Peyer's patch (tissue), 4 donors: ENCODE measurements at regions not wholly inside any gene's neighbourhood (a gene's known extent, or its start where the extent isn't known, plus 50 kb on each side); places are given as distances from the start of the nearest gene placed in this dataset.

Source experiments
- POLR2A ChIP-seq, 2 donors: fragments of 450-650 bp; IDR thresholded peaks; one replicate each; pipeline ENCODE4 v1.5.1; 2017; ENCODE audit warnings: antibody characterized with exemption in 2 of 2, mild to moderate bottlenecking in 2 of 2, moderate library complexity in 2 of 2
- TF ChIP-seq, protein P1 (sequence below), 6 experiments: fragments of 450-650 bp in 4 of 6; fragments of 200-600 bp in 2 of 6; sonication (generic) in 1 of 6; IDR thresholded peaks; one replicate each; pipeline ENCODE4 v1.5.1; 2017 to 2019; ENCODE audit warnings: antibody characterized with exemption in 6 of 6, mild to moderate bottlenecking in 3 of 6, moderate library complexity in 1 of 6

DNA sequence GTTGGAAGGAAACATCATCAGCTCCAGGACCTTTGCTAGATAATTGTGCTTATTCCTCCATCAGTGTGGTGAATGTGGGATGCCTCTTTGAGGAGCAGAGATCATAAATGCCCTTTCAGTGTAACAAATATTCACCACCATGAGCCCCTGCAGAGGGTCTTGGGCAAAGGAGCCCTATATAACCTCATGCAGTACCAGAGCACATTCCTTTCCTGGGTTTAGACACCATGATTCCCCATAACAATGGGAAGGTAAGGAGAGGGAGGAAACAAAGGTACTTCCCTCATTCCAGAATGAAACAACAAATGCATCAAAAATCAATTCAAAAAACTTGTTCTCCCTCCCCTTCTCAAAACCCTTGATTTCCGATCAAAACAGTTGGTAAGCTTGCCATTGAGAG, 103.4 kb upstream of the PROX1 start:
- TF ChIP-seq, protein P1, sequence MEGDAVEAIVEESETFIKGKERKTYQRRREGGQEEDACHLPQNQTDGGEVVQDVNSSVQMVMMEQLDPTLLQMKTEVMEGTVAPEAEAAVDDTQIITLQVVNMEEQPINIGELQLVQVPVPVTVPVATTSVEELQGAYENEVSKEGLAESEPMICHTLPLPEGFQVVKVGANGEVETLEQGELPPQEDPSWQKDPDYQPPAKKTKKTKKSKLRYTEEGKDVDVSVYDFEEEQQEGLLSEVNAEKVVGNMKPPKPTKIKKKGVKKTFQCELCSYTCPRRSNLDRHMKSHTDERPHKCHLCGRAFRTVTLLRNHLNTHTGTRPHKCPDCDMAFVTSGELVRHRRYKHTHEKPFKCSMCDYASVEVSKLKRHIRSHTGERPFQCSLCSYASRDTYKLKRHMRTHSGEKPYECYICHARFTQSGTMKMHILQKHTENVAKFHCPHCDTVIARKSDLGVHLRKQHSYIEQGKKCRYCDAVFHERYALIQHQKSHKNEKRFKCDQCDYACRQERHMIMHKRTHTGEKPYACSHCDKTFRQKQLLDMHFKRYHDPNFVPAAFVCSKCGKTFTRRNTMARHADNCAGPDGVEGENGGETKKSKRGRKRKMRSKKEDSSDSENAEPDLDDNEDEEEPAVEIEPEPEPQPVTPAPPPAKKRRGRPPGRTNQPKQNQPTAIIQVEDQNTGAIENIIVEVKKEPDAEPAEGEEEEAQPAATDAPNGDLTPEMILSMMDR (IDR thresholded peaks at IDR 0.05): no peak
- TF ChIP-seq POLR2A (IDR thresholded peaks at IDR 0.05): no peak
